ENCODE measurements at regions not wholly inside any gene's neighbourhood (a gene's known extent, or its start where the extent isn't known, plus 50 kb on each side); places are given as distances from the start of the nearest gene placed in this dataset.
"Not testable (repeated sequence)": the region's sequence is repeated elsewhere in the genome, so short reads cannot be mapped to it uniquely, and the experiment has no call there.

DNA sequence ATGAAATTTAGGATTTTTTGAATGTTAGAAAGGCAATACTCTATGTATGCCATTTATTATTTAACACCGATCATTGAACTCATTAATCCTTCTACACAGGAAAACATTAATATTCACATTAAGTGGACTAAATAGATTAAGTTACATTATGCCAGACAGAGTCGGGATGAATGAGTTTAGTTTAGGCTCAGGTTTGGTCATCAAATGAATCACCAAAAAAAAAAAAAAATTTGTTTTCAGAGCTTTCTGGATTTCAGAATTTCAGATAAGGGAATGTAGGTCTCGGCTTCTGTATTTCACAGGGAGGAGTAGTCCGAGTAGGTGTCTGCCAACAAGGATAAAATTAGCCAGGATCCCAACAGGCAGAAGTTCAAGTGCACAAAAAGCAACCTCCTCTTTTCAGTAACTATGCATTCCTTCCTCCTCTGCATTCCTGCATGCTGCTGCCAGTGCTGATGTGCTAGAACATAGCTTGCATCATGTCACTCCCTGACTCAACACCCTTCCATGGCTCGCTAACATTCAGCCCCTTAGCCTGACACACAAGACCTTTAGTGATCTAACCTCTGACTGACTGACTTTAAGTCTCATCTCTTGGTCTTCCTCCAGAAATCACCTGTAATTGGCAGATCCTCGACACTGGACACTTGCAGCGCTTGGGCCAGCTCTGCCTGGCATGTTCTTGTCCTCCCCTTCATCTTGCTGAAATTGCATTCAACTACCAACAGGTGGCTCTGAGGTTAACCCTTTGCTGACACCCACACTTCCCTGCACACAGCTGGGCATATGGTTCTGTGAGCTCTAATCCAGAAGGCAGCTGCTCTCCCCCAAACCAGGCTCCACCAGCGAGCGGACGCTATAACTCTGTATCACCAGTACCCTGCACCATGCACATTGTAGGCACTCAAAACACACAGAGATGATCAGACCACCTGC, 145.4 kb upstream of the PROK2 start:
- TF ChIP-seq, protein P1, sequence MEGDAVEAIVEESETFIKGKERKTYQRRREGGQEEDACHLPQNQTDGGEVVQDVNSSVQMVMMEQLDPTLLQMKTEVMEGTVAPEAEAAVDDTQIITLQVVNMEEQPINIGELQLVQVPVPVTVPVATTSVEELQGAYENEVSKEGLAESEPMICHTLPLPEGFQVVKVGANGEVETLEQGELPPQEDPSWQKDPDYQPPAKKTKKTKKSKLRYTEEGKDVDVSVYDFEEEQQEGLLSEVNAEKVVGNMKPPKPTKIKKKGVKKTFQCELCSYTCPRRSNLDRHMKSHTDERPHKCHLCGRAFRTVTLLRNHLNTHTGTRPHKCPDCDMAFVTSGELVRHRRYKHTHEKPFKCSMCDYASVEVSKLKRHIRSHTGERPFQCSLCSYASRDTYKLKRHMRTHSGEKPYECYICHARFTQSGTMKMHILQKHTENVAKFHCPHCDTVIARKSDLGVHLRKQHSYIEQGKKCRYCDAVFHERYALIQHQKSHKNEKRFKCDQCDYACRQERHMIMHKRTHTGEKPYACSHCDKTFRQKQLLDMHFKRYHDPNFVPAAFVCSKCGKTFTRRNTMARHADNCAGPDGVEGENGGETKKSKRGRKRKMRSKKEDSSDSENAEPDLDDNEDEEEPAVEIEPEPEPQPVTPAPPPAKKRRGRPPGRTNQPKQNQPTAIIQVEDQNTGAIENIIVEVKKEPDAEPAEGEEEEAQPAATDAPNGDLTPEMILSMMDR (IDR thresholded peaks at IDR 0.05; ENCODE audit: insufficient read depth, low read depth, low read length, missing control alignments): peak; percentile 46
- no peak overlapping the region for H3K4me3 ChIP-seq (ENCODE audit: low read depth, low read length)
- DNase-seq (ENCODE audit: low read depth): peak; percentile 61

DNA sequence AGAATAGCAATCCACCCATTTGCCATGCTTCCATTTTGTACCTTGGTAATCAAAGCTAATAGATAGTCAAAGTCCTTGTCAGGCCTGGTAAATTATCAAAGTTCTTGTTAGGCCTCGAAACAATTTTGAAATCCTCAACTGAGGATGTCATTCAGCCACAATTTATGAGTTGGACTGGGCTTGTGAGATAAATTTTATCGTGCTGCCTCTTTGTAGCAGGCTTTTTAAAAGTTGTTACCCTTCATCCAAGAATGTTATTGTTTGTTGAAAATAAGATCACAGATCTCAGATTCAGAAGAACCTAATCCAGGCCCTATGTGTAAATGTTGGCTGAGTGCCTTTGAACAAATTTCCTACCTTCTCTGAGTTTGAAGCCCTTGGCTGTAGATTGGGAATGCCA, 143.3 kb upstream of the PROK2 start:
- TF ChIP-seq, protein P1 (IDR thresholded peaks at IDR 0.05; ENCODE audit: insufficient read depth, low read depth, low read length, missing control alignments): no peak
- no peak for DNase-seq (ENCODE audit: low read depth)
- no peak overlapping the region for H3K4me3 ChIP-seq (ENCODE audit: low read depth, low read length)

DNA sequence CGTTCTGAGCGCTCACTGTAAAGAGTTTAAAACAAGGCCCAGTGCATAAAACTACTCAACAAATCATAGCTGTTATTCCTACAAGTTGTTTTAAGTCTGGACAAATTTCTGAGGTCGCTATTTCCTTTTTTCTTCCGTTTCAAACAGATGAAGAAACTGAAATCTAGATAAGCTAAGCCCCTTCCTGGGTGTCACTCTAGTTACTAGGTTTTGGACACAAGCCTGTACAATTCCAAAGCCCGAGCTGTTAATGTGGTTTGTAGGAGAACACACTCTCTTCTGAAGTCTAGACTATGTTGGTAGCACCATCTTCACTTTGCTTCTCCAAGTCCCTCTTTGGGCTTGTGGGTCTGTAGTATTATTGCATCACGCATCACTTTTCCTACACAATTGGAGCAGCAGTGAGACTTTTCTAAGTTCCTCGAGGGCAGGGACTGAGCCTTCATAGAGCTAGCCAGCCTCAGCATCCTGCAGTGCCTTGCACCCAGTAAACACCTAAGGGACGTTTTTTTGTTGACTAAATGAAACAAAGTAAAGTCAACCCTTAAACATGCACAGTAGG, 142.6 kb upstream of the PROK2 start:
- TF ChIP-seq, protein P1 (IDR thresholded peaks at IDR 0.05; ENCODE audit: insufficient read depth, low read depth, low read length, missing control alignments): no peak
- DNase-seq (ENCODE audit: low read depth): no peak
- no peak overlapping the region for H3K4me3 ChIP-seq (ENCODE audit: low read depth, low read length)

DNA sequence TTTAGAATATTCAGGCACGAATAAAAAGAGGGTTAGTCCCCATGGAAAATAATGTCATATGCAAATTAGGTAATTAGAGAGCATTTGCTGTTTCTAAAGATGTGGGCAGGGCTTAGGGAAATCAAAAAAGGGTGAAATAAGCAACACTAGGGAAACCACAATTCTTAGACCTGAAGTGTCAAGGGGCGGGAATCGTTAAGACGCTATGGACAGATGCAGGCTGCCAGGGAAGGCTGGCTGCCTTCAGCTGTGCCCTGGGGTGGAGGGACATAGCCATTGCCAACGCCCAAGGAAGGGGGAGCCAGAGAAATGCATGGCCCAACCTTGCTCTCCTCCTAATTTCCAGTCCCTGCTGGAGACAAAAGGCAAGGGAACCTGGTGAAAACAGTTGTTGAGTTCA, 141.7 kb upstream of the PROK2 start:
- no peak for DNase-seq (ENCODE audit: low read depth)
- H3K4me3 ChIP-seq (ENCODE audit: low read depth, low read length): no peak overlapping the region
- TF ChIP-seq, protein P1 (IDR thresholded peaks at IDR 0.05; ENCODE audit: insufficient read depth, low read depth, low read length, missing control alignments): no peak

DNA sequence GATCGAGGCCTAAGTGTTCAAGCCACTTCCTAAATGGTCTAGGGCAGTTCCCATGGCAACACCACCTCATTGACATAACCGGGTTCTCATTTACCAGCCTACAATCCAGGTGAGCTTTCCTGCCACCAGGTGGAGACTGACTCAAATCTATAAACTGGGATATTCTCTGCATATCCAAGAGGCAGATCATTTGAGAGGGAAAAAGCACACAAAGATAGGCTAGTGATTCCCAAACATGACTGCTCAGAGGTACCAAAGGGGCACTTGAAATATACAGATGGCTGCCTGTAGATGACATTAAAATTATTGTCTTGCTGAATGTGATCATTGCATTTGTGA, 141.3 kb upstream of the PROK2 start:
- TF ChIP-seq, protein P1 (IDR thresholded peaks at IDR 0.05; ENCODE audit: insufficient read depth, low read depth, low read length, missing control alignments): peak; percentile 37
- no peak overlapping the region for H3K4me3 ChIP-seq (ENCODE audit: low read depth, low read length)
- peak; percentile 69 for DNase-seq (ENCODE audit: low read depth)

DNA sequence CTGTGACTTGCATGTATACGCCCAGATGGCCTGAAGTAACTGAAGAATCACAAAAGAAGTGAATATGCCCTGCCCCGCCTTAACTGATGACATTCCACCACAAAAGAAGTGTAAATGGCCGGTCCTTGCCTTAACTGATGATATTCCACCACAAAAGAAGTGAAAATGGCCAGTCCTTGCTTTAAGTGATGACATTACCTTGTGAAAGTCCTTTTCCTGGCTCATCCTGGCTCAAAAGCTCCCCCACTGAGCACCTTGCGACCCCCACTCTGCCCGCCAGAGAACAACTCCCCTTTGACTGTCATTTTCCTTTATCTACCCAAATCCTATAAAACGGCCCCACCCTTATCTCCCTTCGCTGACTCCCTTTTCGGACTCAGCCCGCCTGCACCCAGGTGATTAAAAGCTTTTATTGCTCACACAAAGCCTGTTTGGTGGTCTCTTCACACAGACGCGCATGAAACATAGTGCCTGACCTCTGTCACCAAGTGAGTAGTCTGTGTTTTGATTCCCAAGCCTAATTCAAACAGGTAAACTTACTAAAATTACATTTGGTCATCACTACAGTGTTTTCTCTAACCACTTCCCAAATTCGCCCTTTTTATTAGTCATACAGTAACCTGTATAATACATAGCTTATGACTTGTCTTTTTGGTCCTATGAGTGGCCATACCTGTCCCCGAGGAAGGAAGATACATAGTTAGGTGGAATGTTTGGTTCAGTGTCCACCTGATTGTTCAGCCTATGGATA, 140.7 kb upstream of the PROK2 start:
- H3K4me3 ChIP-seq (ENCODE audit: low read depth, low read length); DNase-seq (ENCODE audit: low read depth): not testable (repeated sequence)

DNA sequence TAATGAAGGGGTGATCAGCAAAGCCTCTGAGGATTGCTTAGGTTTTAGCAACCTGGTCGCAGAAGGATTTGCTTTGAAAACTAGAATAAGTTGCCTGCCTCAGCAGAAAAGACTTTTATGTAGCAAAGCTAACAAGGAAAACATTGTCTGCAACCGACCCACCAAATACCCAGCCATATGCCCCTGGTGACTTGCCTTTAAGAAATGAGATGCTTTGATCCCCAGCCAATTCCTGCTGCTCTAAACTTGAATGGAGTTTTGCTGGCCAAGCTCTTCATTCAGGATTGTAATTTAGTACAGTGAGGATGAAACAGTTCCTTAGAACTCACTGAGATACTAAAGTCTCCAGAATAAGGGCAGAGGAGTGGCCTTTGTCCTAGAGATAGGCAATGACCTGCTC, 139.8 kb upstream of the PROK2 start:
- TF ChIP-seq, protein P1 (IDR thresholded peaks at IDR 0.05; ENCODE audit: insufficient read depth, low read depth, low read length, missing control alignments): no peak
- no peak for DNase-seq (ENCODE audit: low read depth)
- no peak overlapping the region for H3K4me3 ChIP-seq (ENCODE audit: low read depth, low read length)

Data from GM12865 (cell line).